Suprapubic skin (tissue), 4 donors: ENCODE measurements at regions not wholly inside any gene's neighbourhood (a gene's known extent, or its start where the extent isn't known, plus 50 kb on each side); places are given as distances from the start of the nearest gene placed in this dataset.

Experiments used
- EP300 ChIP-seq: sonication (generic); formaldehyde crosslinking; IDR thresholded peaks from one replicate; pipeline ENCODE4 v1.6.1; 2017; ENCODE audit warnings: antibody characterized with exemption
- POLR2A ChIP-seq, 2 donors: fragments of 450-650 bp; IDR thresholded peaks; one replicate each; pipeline ENCODE4 v1.6.1; 2017; ENCODE audit warnings: antibody characterized with exemption in 2 of 2, mild to moderate bottlenecking in 2 of 2, moderate library complexity in 2 of 2
- POLR2AphosphoS5 ChIP-seq, 3 donors: sonication (generic); formaldehyde crosslinking; IDR thresholded peaks; one replicate each; pipeline ENCODE4 v1.6.1; 2017; ENCODE audit warnings: antibody characterized with exemption in 3 of 3
- TF ChIP-seq, protein P1 (sequence below), 2 donors: fragments of 200-600 bp in 1 of 2; fragments of 450-650 bp in 1 of 2; sonication (generic) in 1 of 2; IDR thresholded peaks; one replicate each; pipeline ENCODE4 v1.5.1; 2016 to 2019; ENCODE audit warnings: antibody characterized with exemption in 2 of 2, mild to moderate bottlenecking in 1 of 2, moderate library complexity in 1 of 2

DNA sequence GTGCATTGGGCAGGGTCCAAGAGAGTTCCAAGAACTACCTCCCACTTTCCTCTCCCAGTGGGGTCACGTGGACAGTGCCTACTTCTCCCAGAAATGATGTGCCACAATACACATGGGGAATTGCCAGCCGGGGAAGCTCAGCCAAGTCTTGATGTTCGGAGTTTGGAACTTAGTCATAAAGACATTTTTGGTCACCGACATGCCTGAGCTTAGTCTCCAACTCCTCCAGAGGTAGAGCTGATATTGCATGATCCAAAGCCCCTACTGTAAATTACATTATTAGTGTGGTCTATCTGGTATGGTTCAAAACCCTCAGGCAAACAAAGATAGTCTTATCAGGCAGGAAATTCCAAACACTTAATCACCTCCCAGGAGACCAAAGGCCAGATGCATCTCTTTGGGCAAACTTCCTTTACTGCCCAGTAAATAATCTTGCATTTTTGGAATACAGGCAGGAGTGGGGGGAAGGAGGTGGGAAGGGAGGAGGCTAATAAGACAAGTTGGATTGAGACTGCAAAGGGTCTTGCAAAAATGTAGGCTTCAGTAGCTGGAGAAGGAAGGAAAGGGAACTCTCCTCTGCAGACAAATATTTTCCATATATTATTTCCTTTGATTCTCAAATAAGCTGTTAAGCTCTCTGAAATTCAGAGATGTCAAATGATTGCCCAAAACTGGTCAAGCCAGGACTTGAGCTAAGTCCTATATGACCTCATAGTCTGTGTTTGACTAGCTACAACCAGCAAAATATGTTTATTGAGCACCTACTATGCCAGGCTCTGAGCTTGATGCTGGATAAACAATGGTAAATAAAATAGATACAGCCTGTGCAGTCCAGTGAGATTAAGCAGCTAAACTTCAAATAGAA, 99.4 kb downstream of the DRD1 start:
- TF ChIP-seq, protein P1, sequence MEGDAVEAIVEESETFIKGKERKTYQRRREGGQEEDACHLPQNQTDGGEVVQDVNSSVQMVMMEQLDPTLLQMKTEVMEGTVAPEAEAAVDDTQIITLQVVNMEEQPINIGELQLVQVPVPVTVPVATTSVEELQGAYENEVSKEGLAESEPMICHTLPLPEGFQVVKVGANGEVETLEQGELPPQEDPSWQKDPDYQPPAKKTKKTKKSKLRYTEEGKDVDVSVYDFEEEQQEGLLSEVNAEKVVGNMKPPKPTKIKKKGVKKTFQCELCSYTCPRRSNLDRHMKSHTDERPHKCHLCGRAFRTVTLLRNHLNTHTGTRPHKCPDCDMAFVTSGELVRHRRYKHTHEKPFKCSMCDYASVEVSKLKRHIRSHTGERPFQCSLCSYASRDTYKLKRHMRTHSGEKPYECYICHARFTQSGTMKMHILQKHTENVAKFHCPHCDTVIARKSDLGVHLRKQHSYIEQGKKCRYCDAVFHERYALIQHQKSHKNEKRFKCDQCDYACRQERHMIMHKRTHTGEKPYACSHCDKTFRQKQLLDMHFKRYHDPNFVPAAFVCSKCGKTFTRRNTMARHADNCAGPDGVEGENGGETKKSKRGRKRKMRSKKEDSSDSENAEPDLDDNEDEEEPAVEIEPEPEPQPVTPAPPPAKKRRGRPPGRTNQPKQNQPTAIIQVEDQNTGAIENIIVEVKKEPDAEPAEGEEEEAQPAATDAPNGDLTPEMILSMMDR (IDR thresholded peaks at IDR 0.05): no peak
- TF ChIP-seq POLR2AphosphoS5 (IDR thresholded peaks at IDR 0.05) (no peak), POLR2A (IDR thresholded peaks at IDR 0.05) (no peak), EP300 (no peak)
